Natural killer cell treated with Interleukin-12 subunit alpha and Interleukin-12 subunit beta and Interleukin-15 and Interleukin-18, amount 100 ng/mL, for 72 hours (primary cell): ENCODE measurements at regions not wholly inside any gene's neighbourhood (a gene's known extent, or its start where the extent isn't known, plus 50 kb on each side); places are given as distances from the start of the nearest gene placed in this dataset.

ENCODE experiments used
- ATAC-seq, 2 donors: fragments of 150-1000 bp; cut with Tn5 transposase in 1 of 2; sonication (Bioruptor Pico), chemical (Tn5 transposase) in 1 of 2; 2 replicates each; pipeline ENCODE4 v1.10.0; 2021
- DNase-seq: peaks from one replicate; pipeline ENCODE4 v3.0.0; 2022; ENCODE audit warnings: low spot score
- H3K27ac Mint-ChIP-seq, 2 donors: 1 replicate in 1 of 2; 2 replicates in 1 of 2; pipeline ENCODE4 v1.8.0; 2022; ENCODE audit warnings: mixed read lengths in 2 of 2, mild to moderate bottlenecking in 1 of 2, moderate library complexity in 1 of 2
- H3K27me3 Mint-ChIP-seq, 2 donors: 1 replicate in 1 of 2; 2 replicates in 1 of 2; pipeline ENCODE4 v1.8.0; 2022; ENCODE audit warnings: mixed read lengths in 2 of 2
- H3K36me3 Mint-ChIP-seq: one replicate; pipeline ENCODE4 v1.8.0; 2022; ENCODE audit warnings: mixed read lengths
- H3K4me1 Mint-ChIP-seq, 2 donors: 1 replicate in 1 of 2; 2 replicates in 1 of 2; pipeline ENCODE4 v1.8.0; 2022; ENCODE audit warnings: low read depth in 2 of 2, mixed read lengths in 2 of 2, mild to moderate bottlenecking in 1 of 2
- H3K4me3 Mint-ChIP-seq: one replicate; pipeline ENCODE4 v1.8.0; 2022; ENCODE audit warnings: mixed read lengths
- H3K9me3 Mint-ChIP-seq: 2 replicates; pipeline ENCODE4 v1.8.0; 2022; ENCODE audit warnings: mixed read lengths

- DNase-seq (no peak), ATAC-seq (no peak)
- H3K9me3 Mint-ChIP-seq = peaks cover 10% of the 10 kb centered on the region
- H3K36me3 Mint-ChIP-seq = no peaks in the 10 kb centered on the region
- H3K27me3 Mint-ChIP-seq = no peaks in the 10 kb centered on the region
- no peaks in the 10 kb centered on the region for H3K4me1 Mint-ChIP-seq
- no peak overlapping the region for H3K4me3 Mint-ChIP-seq
- no peak overlapping the region for H3K27ac Mint-ChIP-seq
Measured at GRCh38 chr6:8678466-8678865, 243.1 kb upstream of the SLC35B3 start.

- Mint-ChIP-seq H3K27ac (no peak overlapping the region), H3K27me3 (no peaks in the 10 kb centered on the region), H3K36me3 (peaks cover 4% of the 10 kb centered on the region), H3K4me3 (no peak overlapping the region), H3K9me3 (peaks cover 11% of the 10 kb centered on the region), H3K4me1 (no peaks in the 10 kb centered on the region)
- DNase-seq (no peak), ATAC-seq (no peak)
Measured at GRCh38 chr6:8674126-8674525, 238.8 kb upstream of the SLC35B3 start.

DNA sequence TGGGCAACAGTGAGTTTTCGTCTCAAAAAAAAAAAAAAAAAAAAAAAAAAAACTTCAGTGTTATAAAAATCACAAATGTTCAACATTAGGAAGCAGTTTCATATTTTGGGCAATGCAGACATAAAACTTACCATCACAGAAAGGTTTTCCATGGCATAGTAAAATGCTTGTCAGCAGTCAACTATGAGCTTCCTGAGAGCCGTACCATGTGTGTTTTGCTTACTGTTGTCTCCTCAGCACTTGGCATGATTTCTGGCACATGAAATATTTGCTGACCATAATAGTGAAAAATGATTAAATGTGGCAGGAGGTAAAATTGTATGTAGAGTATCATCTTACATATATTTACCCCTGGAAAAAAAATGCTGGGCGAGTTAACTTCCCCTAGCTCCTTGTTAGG, 237.5 kb upstream of the SLC35B3 start:
- Mint-ChIP-seq H3K4me3 (no peak overlapping the region), H3K27ac (no peak overlapping the region)

GRCh38 chr6:8670792-8671191, 235.4 kb upstream of the SLC35B3 start:
- peaks cover 7% of the 10 kb centered on the region for H3K9me3 Mint-ChIP-seq
- H3K4me1 Mint-ChIP-seq = no peaks in the 10 kb centered on the region
- H3K27me3 Mint-ChIP-seq = no peaks in the 10 kb centered on the region
- no peak overlapping the region for H3K4me3 Mint-ChIP-seq
- DNase-seq (no peak), ATAC-seq (no peak)
- peaks cover 4% of the 10 kb centered on the region for H3K36me3 Mint-ChIP-seq
- no peak overlapping the region for H3K27ac Mint-ChIP-seq

More for the DNA sequence above, 237.5 kb upstream of the SLC35B3 start:
- H3K9me3 Mint-ChIP-seq = peaks cover 9% of the 10 kb centered on the region
- ATAC-seq (no peak), DNase-seq (no peak)
- peaks cover 4% of the 10 kb centered on the region for H3K36me3 Mint-ChIP-seq
- H3K4me1 Mint-ChIP-seq = no peaks in the 10 kb centered on the region
- H3K27me3 Mint-ChIP-seq = no peaks in the 10 kb centered on the region

- H3K27ac Mint-ChIP-seq = no peak overlapping the region
- H3K4me1 Mint-ChIP-seq = no peaks in the 10 kb centered on the region
- H3K36me3 Mint-ChIP-seq = no peaks in the 10 kb centered on the region
- no peaks in the 10 kb centered on the region for H3K27me3 Mint-ChIP-seq
- no peak for ATAC-seq
- H3K4me3 Mint-ChIP-seq = no peak overlapping the region
- H3K9me3 Mint-ChIP-seq = no peaks in the 10 kb centered on the region
- no peak for DNase-seq
Measured at GRCh38 chr6:8664700-8665099, 229.4 kb upstream of the SLC35B3 start.

GRCh38 chr6:8664070-8664469, 228.7 kb upstream of the SLC35B3 start:
- no peak for DNase-seq
- Mint-ChIP-seq H3K36me3 (no peaks in the 10 kb centered on the region), H3K4me1 (no peaks in the 10 kb centered on the region), H3K4me3 (no peak overlapping the region), H3K9me3 (no peaks in the 10 kb centered on the region), H3K27me3 (no peaks in the 10 kb centered on the region), H3K27ac (no peak overlapping the region)
- no peak for ATAC-seq

GRCh38 chr6:8659404-8660189, 224.3 kb upstream of the SLC35B3 start:
- Mint-ChIP-seq H3K36me3 (no peaks in the 10 kb centered on the region), H3K4me3 (no peak overlapping the region), H3K4me1 (no peaks in the 10 kb centered on the region), H3K27me3 (no peaks in the 10 kb centered on the region), H3K27ac (no peak overlapping the region), H3K9me3 (peaks cover 9% of the 10 kb centered on the region)
- ATAC-seq (no peak), DNase-seq (no peak)

- no peaks in the 10 kb centered on the region for H3K4me1 Mint-ChIP-seq
- DNase-seq = no peak
- H3K4me3 Mint-ChIP-seq = no peak overlapping the region
- no peak overlapping the region for H3K27ac Mint-ChIP-seq
- no peaks in the 10 kb centered on the region for H3K27me3 Mint-ChIP-seq
- H3K9me3 Mint-ChIP-seq = peaks cover 9% of the 10 kb centered on the region
- no peaks in the 10 kb centered on the region for H3K36me3 Mint-ChIP-seq
- ATAC-seq = no peak
Measured at GRCh38 chr6:8658416-8658815, 223.1 kb upstream of the SLC35B3 start.

DNA sequence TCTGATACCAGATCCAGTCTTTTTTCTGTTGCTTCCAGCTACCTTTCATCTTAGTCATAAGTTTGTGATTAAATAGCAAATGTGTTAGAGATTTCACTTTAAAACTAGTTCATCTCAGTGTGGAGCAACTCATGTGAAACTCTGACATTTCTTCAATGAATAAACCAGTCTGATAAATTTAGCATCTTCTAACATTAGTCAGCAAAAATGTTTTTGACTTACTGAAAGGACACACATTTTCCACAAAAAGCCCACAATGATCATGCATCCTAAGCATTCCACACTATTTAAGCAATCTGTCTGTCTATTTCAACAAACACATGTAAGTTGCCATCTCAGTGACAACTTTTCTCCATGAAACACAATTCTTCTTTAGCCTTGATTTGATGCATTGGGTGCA, 222.2 kb upstream of the SLC35B3 start:
- Mint-ChIP-seq H3K27ac (no peak overlapping the region), H3K9me3 (peaks cover 9% of the 10 kb centered on the region), H3K4me1 (no peaks in the 10 kb centered on the region), H3K36me3 (no peaks in the 10 kb centered on the region), H3K27me3 (no peaks in the 10 kb centered on the region), H3K4me3 (no peak overlapping the region)
- ATAC-seq (no peak), DNase-seq (no peak)

DNA sequence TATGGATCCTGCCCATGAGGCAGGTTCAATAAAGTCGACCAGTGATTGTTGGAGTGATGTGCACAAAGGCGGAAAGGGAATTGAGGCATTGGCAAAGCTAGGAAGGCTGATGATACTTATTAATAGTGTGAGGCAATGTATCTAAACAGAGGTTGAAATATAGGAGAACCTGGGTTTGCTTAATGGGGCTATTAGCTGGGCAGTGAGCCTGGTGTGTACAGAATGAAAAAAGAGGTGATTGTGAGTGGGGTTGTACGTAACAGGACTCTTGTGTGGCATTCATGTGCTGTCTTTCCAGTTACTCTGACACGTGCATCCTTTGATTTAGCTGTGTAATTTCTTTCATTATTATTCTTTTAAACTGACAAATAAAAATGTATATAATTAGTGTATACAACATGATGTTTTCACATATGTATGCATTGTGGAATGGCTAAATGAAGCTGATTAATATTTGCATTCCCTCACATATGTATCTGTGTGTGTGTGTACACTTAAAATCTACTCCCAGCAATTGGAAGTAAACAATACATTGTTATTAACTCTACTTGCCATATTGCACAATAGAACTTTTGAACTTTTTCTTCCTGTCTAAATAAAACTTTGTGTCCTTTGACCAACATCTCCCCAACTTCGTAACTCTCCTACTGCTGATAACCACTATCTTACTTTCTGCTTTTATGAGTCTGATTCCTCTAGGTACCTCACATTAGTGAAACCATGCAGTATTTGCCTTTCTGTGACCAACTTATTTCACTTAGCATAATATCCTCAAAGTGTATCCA, 220.5 kb upstream of the SLC35B3 start:
- DNase-seq = no peak
- Mint-ChIP-seq H3K4me3 (no peak overlapping the region), H3K36me3 (no peaks in the 10 kb centered on the region), H3K27ac (no peak overlapping the region), H3K4me1 (no peaks in the 10 kb centered on the region), H3K9me3 (peaks cover 14% of the 10 kb centered on the region), H3K27me3 (no peaks in the 10 kb centered on the region)
- no peak for ATAC-seq

GRCh38 chr6:8652710-8653109, 217.4 kb upstream of the SLC35B3 start:
- Mint-ChIP-seq H3K36me3 (no peaks in the 10 kb centered on the region), H3K27me3 (no peaks in the 10 kb centered on the region), H3K4me1 (no peaks in the 10 kb centered on the region), H3K9me3 (peaks cover 19% of the 10 kb centered on the region), H3K4me3 (no peak overlapping the region), H3K27ac (no peak overlapping the region)
- DNase-seq = no peak
- no peak for ATAC-seq

DNA sequence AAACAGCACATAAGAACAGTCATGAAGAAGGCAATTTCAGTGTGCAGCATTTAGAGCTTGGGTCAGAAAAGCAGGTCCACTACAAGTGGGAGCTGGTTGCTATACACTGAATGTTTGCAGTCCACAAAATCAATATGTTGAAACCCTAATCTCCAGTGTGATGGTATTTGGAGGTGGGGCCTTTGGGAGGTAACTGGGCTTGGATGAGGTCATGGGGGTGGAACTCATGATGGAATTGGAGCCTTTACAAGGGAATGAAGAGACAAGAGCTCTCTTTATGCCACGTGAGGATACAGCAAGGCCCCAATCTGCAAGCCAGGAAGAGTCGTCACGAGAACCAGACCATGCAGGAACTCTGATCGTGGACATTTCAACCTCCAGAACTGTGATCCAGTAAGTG, 216.7 kb upstream of the SLC35B3 start:
- Mint-ChIP-seq H3K27me3 (no peaks in the 10 kb centered on the region), H3K27ac (no peak overlapping the region), H3K36me3 (no peaks in the 10 kb centered on the region), H3K4me3 (no peak overlapping the region), H3K4me1 (no peaks in the 10 kb centered on the region), H3K9me3 (peaks cover 19% of the 10 kb centered on the region)
- no peak for DNase-seq
- ATAC-seq = no peak

DNA sequence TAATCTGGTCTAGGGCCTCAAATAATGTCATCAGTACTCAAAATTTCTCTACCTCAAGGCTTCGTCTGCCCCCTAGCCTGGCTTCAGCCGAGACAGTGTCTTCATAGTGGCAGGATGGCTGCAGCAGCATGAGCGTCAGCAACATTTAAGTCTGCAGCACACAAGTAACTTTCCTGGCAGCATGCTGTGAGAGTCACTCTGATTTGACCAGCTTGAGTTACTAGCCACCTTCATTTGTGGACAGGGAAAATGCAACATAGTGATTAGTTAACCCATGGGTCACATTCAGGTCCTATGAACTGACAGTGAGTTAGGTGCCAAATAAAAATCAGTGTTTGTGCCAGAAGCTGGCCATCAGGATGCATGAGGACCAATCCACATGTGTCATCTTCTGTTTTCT, 209.9 kb upstream of the SLC35B3 start:
- no peaks in the 10 kb centered on the region for H3K36me3 Mint-ChIP-seq
- H3K4me1 Mint-ChIP-seq = no peaks in the 10 kb centered on the region
- no peak overlapping the region for H3K4me3 Mint-ChIP-seq
- no peaks in the 10 kb centered on the region for H3K27me3 Mint-ChIP-seq
- H3K27ac Mint-ChIP-seq = no peak overlapping the region
- peaks cover 17% of the 10 kb centered on the region for H3K9me3 Mint-ChIP-seq
- DNase-seq (no peak), ATAC-seq (no peak)

GRCh38 chr6:8644306-8644705, 209.0 kb upstream of the SLC35B3 start:
- Mint-ChIP-seq H3K27me3 (no peaks in the 10 kb centered on the region), H3K4me3 (no peak overlapping the region), H3K4me1 (no peaks in the 10 kb centered on the region), H3K9me3 (peaks cover 17% of the 10 kb centered on the region), H3K27ac (no peak overlapping the region), H3K36me3 (no peaks in the 10 kb centered on the region)
- ATAC-seq (no peak), DNase-seq (no peak)
